ENCODE measurements at regions not wholly inside any gene's neighbourhood (a gene's known extent, or its start where the extent isn't known, plus 50 kb on each side); places are given as distances from the start of the nearest gene placed in this dataset.

- FAIRE-seq: no peak
- DNase-seq (ENCODE audit: insufficient read length, low spot score): no peak
These were observed 104.0 kb downstream of the BAMBI start for GRCh38 chr10:28781296-28781695.

- FAIRE-seq (no peak), DNase-seq (ENCODE audit: insufficient read length, low spot score) (no peak)
These were observed 105.8 kb downstream of the BAMBI start for GRCh38 chr10:28783087-28783486.

- no peak for FAIRE-seq
- DNase-seq (ENCODE audit: insufficient read length, low spot score): no peak
These were observed 107.7 kb downstream of the BAMBI start for GRCh38 chr10:28785018-28785417.

GRCh38 chr10:28788252-28788651 is 110.9 kb downstream of the BAMBI start:
- DNase-seq (ENCODE audit: insufficient read length, low spot score) (no peak), FAIRE-seq (no peak)

GRCh38 chr10:28788762-28789161 is 111.4 kb downstream of the BAMBI start:
- no peak for FAIRE-seq
- DNase-seq (ENCODE audit: insufficient read length, low spot score): no peak

GRCh38 chr10:28790146-28790545 is 112.8 kb downstream of the BAMBI start:
- no peak for FAIRE-seq

GRCh38 chr10:28793482-28793881 is 116.2 kb downstream of the BAMBI start:
- DNase-seq (ENCODE audit: insufficient read length, low spot score) (no peak), FAIRE-seq (no peak)

More at GRCh38 chr10:28790146-28790545, 112.8 kb downstream of the BAMBI start:
- DNase-seq (ENCODE audit: insufficient read length, low spot score): no peak

- FAIRE-seq (no peak), DNase-seq (ENCODE audit: insufficient read length, low spot score) (no peak)
These were observed 117.7 kb downstream of the BAMBI start for GRCh38 chr10:28794986-28795385.

GRCh38 chr10:28796606-28797512 is 119.5 kb downstream of the BAMBI start:
- FAIRE-seq: no peak
- DNase-seq (ENCODE audit: insufficient read length, low spot score): peak; percentile 19

GRCh38 chr10:28797904-28798371 is 120.6 kb downstream of the BAMBI start:
- DNase-seq (ENCODE audit: insufficient read length, low spot score) (no peak), FAIRE-seq (no peak)

GRCh38 chr10:28798428-28798955 is 121.2 kb downstream of the BAMBI start:
- no peak for DNase-seq (ENCODE audit: insufficient read length, low spot score)
- FAIRE-seq: no peak

- no peak for FAIRE-seq
- DNase-seq (ENCODE audit: insufficient read length, low spot score): no peak
These were observed 121.6 kb downstream of the BAMBI start for GRCh38 chr10:28798964-28799363.

GRCh38 chr10:28800144-28800543 is 122.8 kb downstream of the BAMBI start:
- no peak for FAIRE-seq
- DNase-seq (ENCODE audit: insufficient read length, low spot score): no peak

GRCh38 chr10:28801247-28801646 is 123.9 kb downstream of the BAMBI start:
- no peak for FAIRE-seq
- DNase-seq (ENCODE audit: insufficient read length, low spot score): no peak

- no peak for FAIRE-seq
- no peak for DNase-seq (ENCODE audit: insufficient read length, low spot score)
These were observed 124.5 kb downstream of the BAMBI start for GRCh38 chr10:28801869-28802268.

- DNase-seq (ENCODE audit: insufficient read length, low spot score): no peak
These were observed 128.1 kb downstream of the BAMBI start for GRCh38 chr10:28805390-28805789.

GRCh38 chr10:28806488-28806941 is 129.2 kb downstream of the BAMBI start:
- no peak for FAIRE-seq
- no peak for DNase-seq (ENCODE audit: insufficient read length, low spot score)

More at GRCh38 chr10:28805390-28805789, 128.1 kb downstream of the BAMBI start:
- FAIRE-seq: no peak

- no peak for DNase-seq (ENCODE audit: insufficient read length, low spot score)
- FAIRE-seq: no peak
These were observed 129.8 kb downstream of the BAMBI start for GRCh38 chr10:28806951-28807759.

- no peak for DNase-seq (ENCODE audit: insufficient read length, low spot score)
- FAIRE-seq: no peak
These were observed 130.7 kb downstream of the BAMBI start for GRCh38 chr10:28807760-28808613.

- FAIRE-seq (no peak), DNase-seq (ENCODE audit: insufficient read length, low spot score) (no peak)
These were observed 131.4 kb downstream of the BAMBI start for GRCh38 chr10:28808693-28809092.

All from HTR-8/SVneo (cell line).